SU-DHL-6 (cell line): ENCODE measurements at regions not wholly inside any gene's neighbourhood (a gene's known extent, or its start where the extent isn't known, plus 50 kb on each side); places are given as distances from the start of the nearest gene placed in this dataset.

Experiments used
- H2AFZ ChIP-seq: fragments of 200-600 bp; sonication (generic); 2 replicates; pipeline ENCODE4 v1.6.1; 2014; ENCODE audit warnings: low read depth, mild to moderate bottlenecking, moderate library complexity, mixed read lengths, antibody characterized with exemption, low read length; ENCODE audit not compliant: severe bottlenecking
- H3F3A ChIP-seq: fragments of 200-600 bp; shearing (Covaris generic); 2 replicates; pipeline ENCODE4 v1.6.0; 2016; ENCODE audit warnings: antibody characterized with exemption, mild to moderate bottlenecking; ENCODE audit not compliant: insufficient read depth
- H3K27ac ChIP-seq: fragments of 200-600 bp; sonication (generic); 2 replicates; pipeline ENCODE4 v1.5.1; 2016; ENCODE audit warnings: low read depth, mild to moderate bottlenecking, low read length, moderate library complexity, mixed read lengths
- H3K27me3 ChIP-seq: fragments of 200-600 bp; sonication (generic), shearing (Covaris generic); 2 replicates; pipeline ENCODE4 v1.6.0; 2014; ENCODE audit warnings: mild to moderate bottlenecking, low read length
- H3K36me3 ChIP-seq: fragments of 200-600 bp; sonication (generic); 2 replicates; pipeline ENCODE4 v1.6.1; 2014; ENCODE audit warnings: mild to moderate bottlenecking, low read length, mixed read lengths
- H3K4me2 ChIP-seq: fragments of 300-600, 200-600 bp; shearing (Covaris generic), sonication (generic); 2 replicates; pipeline ENCODE4 v1.6.0; 2014; ENCODE audit warnings: low read length, low read depth, mild to moderate bottlenecking; ENCODE audit not compliant: poor library complexity, severe bottlenecking
- H3K4me3 ChIP-seq: fragments of 200-600 bp; sonication (generic); 2 replicates; pipeline ENCODE4 v1.5.1; 2014; ENCODE audit warnings: antibody characterized with exemption, low read length, mild to moderate bottlenecking, mixed read lengths; ENCODE audit not compliant: insufficient read depth, poor library complexity, severe bottlenecking
- H3K79me2 ChIP-seq: fragments of 200-600 bp; sonication (generic); 2 replicates; pipeline ENCODE4 v1.6.1; 2014; ENCODE audit warnings: mild to moderate bottlenecking, low read length, moderate library complexity; ENCODE audit not compliant: insufficient read depth
- H3K9ac ChIP-seq: fragments of 200-600 bp; sonication (generic); 2 replicates; pipeline ENCODE4 v1.7.0; 2014; ENCODE audit warnings: mild to moderate bottlenecking, low read length
- H3K9me2 ChIP-seq: fragments of 200-600 bp; sonication (generic); replicated peaks from 2 replicates; pipeline ENCODE4 v1.6.1; 2014; ENCODE audit warnings: low read length; ENCODE audit not compliant: insufficient read depth
- H3K9me3 ChIP-seq: fragments of 200-600 bp; sonication (generic); 2 replicates; pipeline ENCODE4 v1.6.1; 2014; ENCODE audit warnings: low read length, mixed read lengths; ENCODE audit not compliant: insufficient read depth
- H4K20me1 ChIP-seq: fragments of 200-600 bp; sonication (generic); 2 replicates; pipeline ENCODE4 v1.6.1; 2014; ENCODE audit warnings: low read depth, mild to moderate bottlenecking, antibody characterized with exemption, low read length, moderate library complexity, mixed read lengths
- CTCF ChIP-seq: fragments of 200-600 bp; sonication (generic); IDR thresholded peaks from one replicate; pipeline ENCODE4 v1.5.1; 2017; ENCODE audit warnings: antibody characterized with exemption, mild to moderate bottlenecking, low read length, moderate library complexity; ENCODE audit not compliant: insufficient read depth, poor library complexity, severe bottlenecking
- EZH2phosphoT487 ChIP-seq: fragments of 200-600 bp; sonication (generic), shearing (Covaris generic); conservative IDR thresholded peaks from 2 replicates; pipeline ENCODE4 v1.6.1; 2018; ENCODE audit warnings: mild to moderate bottlenecking, antibody characterized with exemption, low read length, moderate library complexity, mixed read lengths

- no peak overlapping the region for H3K9ac ChIP-seq
- H3F3A ChIP-seq: no peaks in the 10 kb centered on the region
- H3K9me3 ChIP-seq: no peaks in the 10 kb centered on the region
- no peaks in the 10 kb centered on the region for H3K79me2 ChIP-seq
- TF ChIP-seq EZH2phosphoT487: no peak
- TF ChIP-seq CTCF: no peak
- H3K27me3 ChIP-seq: no peaks in the 10 kb centered on the region
- H4K20me1 ChIP-seq: no peaks in the 10 kb centered on the region
- no peak overlapping the region for H2AFZ ChIP-seq
- H3K27ac ChIP-seq: no peak overlapping the region
- no peaks in the 10 kb centered on the region for H3K36me3 ChIP-seq
- H3K4me2 ChIP-seq: no peak overlapping the region
- no peaks in the 10 kb centered on the region for H3K9me2 ChIP-seq
- no peak overlapping the region for H3K4me3 ChIP-seq
Observed at GRCh38 chr13:99039718-99040280, 61.9 kb upstream of the DOCK9 start.

GRCh38 chr13:99040536-99041131 is 62.8 kb upstream of the DOCK9 start:
- no peaks in the 10 kb centered on the region for H3F3A ChIP-seq
- no peak overlapping the region for H3K4me2 ChIP-seq
- no peak overlapping the region for H2AFZ ChIP-seq
- no peaks in the 10 kb centered on the region for H3K36me3 ChIP-seq
- no peaks in the 10 kb centered on the region for H4K20me1 ChIP-seq
- H3K9me3 ChIP-seq: no peaks in the 10 kb centered on the region
- no peaks in the 10 kb centered on the region for H3K27me3 ChIP-seq
- no peak for TF ChIP-seq EZH2phosphoT487
- TF ChIP-seq CTCF: no peak
- H3K79me2 ChIP-seq: no peaks in the 10 kb centered on the region
- no peak overlapping the region for H3K9ac ChIP-seq
- H3K9me2 ChIP-seq: no peaks in the 10 kb centered on the region
- H3K27ac ChIP-seq: no peak overlapping the region
- H3K4me3 ChIP-seq: no peak overlapping the region

- TF ChIP-seq EZH2phosphoT487 (no peak), CTCF (no peak)
- Histone ChIP-seq H4K20me1 (no peaks in the 10 kb centered on the region), H3K9me3 (no peaks in the 10 kb centered on the region), H3K9me2 (no peaks in the 10 kb centered on the region), H3K27me3 (no peaks in the 10 kb centered on the region), H2AFZ (no peak overlapping the region), H3F3A (no peaks in the 10 kb centered on the region), H3K36me3 (no peaks in the 10 kb centered on the region), H3K4me3 (no peak overlapping the region), H3K27ac (no peak overlapping the region), H3K9ac (no peak overlapping the region), H3K4me2 (no peak overlapping the region), H3K79me2 (no peaks in the 10 kb centered on the region)
Observed at GRCh38 chr13:99041337-99041736, 63.5 kb upstream of the DOCK9 start.
